A204.1 (cell line): ENCODE measurements at regions not wholly inside any gene's neighbourhood (a gene's known extent, or its start where the extent isn't known, plus 50 kb on each side); places are given as distances from the start of the nearest gene placed in this dataset.

Source experiments
- FAIRE-seq: peaks from 2 replicates; lab custom pipeline; 2012; peaks lifted over from hg19 to GRCh38; lab: Jason Lieb, UNC

DNA sequence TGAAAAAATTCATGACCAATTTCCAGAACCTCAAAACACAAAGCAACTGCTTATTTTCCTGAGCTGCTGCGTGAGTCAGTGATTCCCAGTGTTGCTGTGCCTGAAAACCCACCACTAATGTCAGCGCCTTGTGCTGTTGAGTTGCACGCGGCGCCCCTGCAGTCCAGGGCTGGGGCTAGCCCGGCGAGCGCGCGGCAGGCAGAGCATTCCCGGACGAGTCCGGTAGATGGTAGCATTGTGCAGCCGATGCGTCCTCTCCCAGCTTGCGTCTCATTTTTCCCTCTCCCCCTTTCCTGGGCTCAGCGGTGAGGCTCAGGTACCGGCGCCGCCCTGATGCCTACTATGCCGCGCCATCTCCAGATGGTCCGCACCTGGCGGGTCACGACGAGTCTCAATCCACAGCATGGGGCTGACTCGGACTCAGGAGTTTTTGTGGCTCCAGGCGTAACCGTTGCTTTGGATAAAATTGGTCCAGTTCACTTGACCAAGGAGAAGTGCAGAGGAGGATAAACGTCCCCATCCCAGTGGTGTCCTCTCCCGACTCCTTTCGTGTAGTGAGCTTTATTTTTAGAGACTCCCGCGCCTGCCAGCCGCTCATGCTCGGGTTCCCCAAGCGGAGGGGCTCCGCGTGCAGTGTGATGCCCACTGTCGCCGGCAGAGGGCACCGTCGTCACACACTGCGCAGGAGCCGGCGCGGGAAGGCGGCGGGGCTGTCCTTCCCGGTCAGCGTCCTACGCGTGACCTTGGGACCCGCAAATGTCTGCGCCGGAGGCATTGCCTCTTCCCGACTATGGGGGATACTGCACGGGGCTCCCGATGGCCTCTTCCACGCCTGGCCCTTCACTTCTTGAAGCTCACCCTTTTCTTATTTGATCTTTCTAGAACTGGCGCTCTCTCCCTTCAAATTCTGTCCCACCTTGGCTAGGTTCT lies 53.6 kb upstream of the IGFBP7 start:
- FAIRE-seq, result no peak

DNA sequence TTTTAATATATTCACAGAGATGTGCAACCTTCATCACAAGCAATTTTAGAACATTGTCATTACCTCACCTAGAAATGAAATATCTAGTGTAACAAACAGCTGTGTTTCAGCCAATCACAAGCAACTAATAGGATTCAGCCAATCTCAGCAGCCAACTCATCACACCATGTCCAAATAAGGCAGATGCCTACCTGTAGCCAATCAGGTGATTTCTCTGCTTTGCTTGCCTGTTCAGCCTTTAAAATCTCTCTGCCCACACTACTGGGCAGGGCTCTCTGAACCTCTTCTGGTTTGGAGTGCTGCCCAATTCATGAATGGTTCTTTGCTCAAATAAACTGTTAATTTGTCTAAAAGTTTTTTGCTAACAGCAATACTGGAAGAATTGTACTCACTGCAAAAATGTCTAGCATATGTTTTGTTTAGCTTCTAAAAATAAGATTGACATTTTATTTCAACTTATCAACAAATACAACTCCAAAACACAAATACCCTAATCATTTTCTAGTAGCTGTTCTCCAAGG lies 52.4 kb upstream of the IGFBP7 start:
- no peak for FAIRE-seq
